ENCODE measurements at regions not wholly inside any gene's neighbourhood (a gene's known extent, or its start where the extent isn't known, plus 50 kb on each side); places are given as distances from the start of the nearest gene placed in this dataset.

GRCh38 chr21:35905096-35905962 lies 155.0 kb downstream of the SETD4 start:
- no peak for DNase-seq (ENCODE audit: low spot score in 2 of 2)
- no peak for FAIRE-seq

GRCh38 chr21:35900539-35900938 lies 159.8 kb downstream of the SETD4 start:
- no peak for DNase-seq (ENCODE audit: low spot score in 2 of 2)
- no peak for FAIRE-seq

- no peak for DNase-seq (ENCODE audit: low spot score in 2 of 2)
- no peak for FAIRE-seq
These were observed 164.3 kb downstream of the SETD4 start for GRCh38 chr21:35896060-35896459.

- no peak for FAIRE-seq
These were observed 164.7 kb downstream of the SETD4 start for GRCh38 chr21:35895598-35895997.

GRCh38 chr21:35893156-35893555 lies 167.2 kb downstream of the SETD4 start:
- no peak for DNase-seq (ENCODE audit: low spot score in 2 of 2)
- no peak for FAIRE-seq

More at GRCh38 chr21:35895598-35895997, 164.7 kb downstream of the SETD4 start:
- no peak for DNase-seq (ENCODE audit: low spot score in 2 of 2)

GRCh38 chr21:35886887-35887286 lies 173.4 kb downstream of the SETD4 start:
- DNase-seq (ENCODE audit: low spot score in 2 of 2) (no peak), FAIRE-seq (no peak)

GRCh38 chr21:35885942-35886541 lies 174.3 kb downstream of the SETD4 start:
- no peak for FAIRE-seq
- DNase-seq (ENCODE audit: low spot score in 2 of 2) = no peak

- no peak for FAIRE-seq
- DNase-seq (ENCODE audit: low spot score in 2 of 2) = no peak
These were observed 177.5 kb downstream of the SETD4 start for GRCh38 chr21:35882791-35883240.

- FAIRE-seq = no peak
- DNase-seq (ENCODE audit: low spot score in 2 of 2) = no peak
These were observed 186.9 kb downstream of the SETD4 start for GRCh38 chr21:35873441-35873840.

GRCh38 chr21:35871906-35872305 lies 188.4 kb downstream of the SETD4 start:
- DNase-seq (ENCODE audit: low spot score in 2 of 2) (no peak), FAIRE-seq (no peak)

GRCh38 chr21:35868869-35869223 lies 191.5 kb downstream of the SETD4 start:
- DNase-seq (ENCODE audit: low spot score in 2 of 2) (no peak), FAIRE-seq (no peak)

- no peak for FAIRE-seq
- no peak for DNase-seq (ENCODE audit: low spot score in 2 of 2)
These were observed 192.1 kb downstream of the SETD4 start for GRCh38 chr21:35868005-35868868.

GRCh38 chr21:35864039-35864438 lies 196.3 kb downstream of the SETD4 start:
- FAIRE-seq (no peak), DNase-seq (ENCODE audit: low spot score in 2 of 2) (no peak)

GRCh38 chr21:35862969-35863368 lies 197.4 kb downstream of the SETD4 start:
- FAIRE-seq (no peak), DNase-seq (ENCODE audit: low spot score in 2 of 2) (no peak)

GRCh38 chr21:35861661-35862060 lies 198.7 kb downstream of the SETD4 start:
- FAIRE-seq (no peak), DNase-seq (ENCODE audit: low spot score in 2 of 2) (no peak)

- no peak for DNase-seq (ENCODE audit: low spot score in 2 of 2)
- no peak for FAIRE-seq
These were observed 200.0 kb downstream of the SETD4 start for GRCh38 chr21:35860189-35860869.

- no peak for DNase-seq (ENCODE audit: low spot score in 2 of 2)
- FAIRE-seq = no peak
These were observed 200.6 kb downstream of the SETD4 start for GRCh38 chr21:35859677-35860076.

- no peak for FAIRE-seq
- DNase-seq (ENCODE audit: low spot score in 2 of 2) = no peak
These were observed 203.2 kb downstream of the SETD4 start for GRCh38 chr21:35857095-35857494.

- FAIRE-seq (no peak), DNase-seq (ENCODE audit: low spot score in 2 of 2) (no peak)
These were observed 204.8 kb downstream of the SETD4 start for GRCh38 chr21:35855484-35855883.

- DNase-seq (ENCODE audit: low spot score in 2 of 2) (no peak), FAIRE-seq (no peak)
These were observed 206.0 kb downstream of the SETD4 start for GRCh38 chr21:35854281-35854680.
